Kidney epithelial cell (primary cell): ENCODE measurements at regions not wholly inside any gene's neighbourhood (a gene's known extent, or its start where the extent isn't known, plus 50 kb on each side); places are given as distances from the start of the nearest gene placed in this dataset.

ENCODE experiments used
- DNase-seq: peaks from one replicate; pipeline ENCODE4 v3.0.0-alpha.2; 2010; ENCODE audit warnings: low read depth
- H3K27me3 ChIP-seq: 2 replicates; pipeline ENCODE4 v1.6.0; 2011; ENCODE audit warnings: low read length; ENCODE audit not compliant: control insufficient read depth, insufficient read depth
- H3K36me3 ChIP-seq: 2 replicates; pipeline ENCODE4 v1.5.1; 2011; ENCODE audit warnings: low read length; ENCODE audit not compliant: control insufficient read depth, insufficient read depth
- H3K4me3 ChIP-seq: 2 replicates; pipeline ENCODE4 v1.5.1; 2011; ENCODE audit warnings: low read depth, mild to moderate bottlenecking, control low read depth, low read length
- TF ChIP-seq, protein P1 (sequence below): IDR thresholded peaks from 2 replicates; pipeline ENCODE4 v1.5.1; 2011; ENCODE audit warnings: mild to moderate bottlenecking, moderate library complexity, low read length, control low read depth, inconsistent platforms; ENCODE audit not compliant: insufficient read depth, poor library complexity, severe bottlenecking

DNA sequence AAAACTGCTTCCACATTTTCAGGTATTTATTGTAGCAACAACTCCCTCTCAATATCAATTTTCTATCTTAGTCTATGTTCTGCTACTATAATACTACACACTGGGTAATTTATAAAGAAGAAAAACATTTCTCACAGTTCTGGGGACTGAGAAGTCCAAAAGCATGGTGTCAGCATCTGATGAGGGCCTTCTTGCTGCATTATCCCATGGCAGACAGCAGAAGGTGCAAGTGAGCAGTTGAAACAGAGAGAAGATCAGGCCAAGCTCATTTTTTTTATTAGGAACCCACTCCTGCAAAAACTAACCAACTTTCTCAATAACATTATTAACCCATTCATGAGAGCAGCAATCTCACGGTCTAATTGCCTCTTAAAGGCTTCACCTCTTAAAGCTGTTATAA lies 376.0 kb downstream of the RAB28 start:
- H3K4me3 ChIP-seq, result no peak overlapping the region
- DNase-seq, result no peak
- TF ChIP-seq, protein P1, sequence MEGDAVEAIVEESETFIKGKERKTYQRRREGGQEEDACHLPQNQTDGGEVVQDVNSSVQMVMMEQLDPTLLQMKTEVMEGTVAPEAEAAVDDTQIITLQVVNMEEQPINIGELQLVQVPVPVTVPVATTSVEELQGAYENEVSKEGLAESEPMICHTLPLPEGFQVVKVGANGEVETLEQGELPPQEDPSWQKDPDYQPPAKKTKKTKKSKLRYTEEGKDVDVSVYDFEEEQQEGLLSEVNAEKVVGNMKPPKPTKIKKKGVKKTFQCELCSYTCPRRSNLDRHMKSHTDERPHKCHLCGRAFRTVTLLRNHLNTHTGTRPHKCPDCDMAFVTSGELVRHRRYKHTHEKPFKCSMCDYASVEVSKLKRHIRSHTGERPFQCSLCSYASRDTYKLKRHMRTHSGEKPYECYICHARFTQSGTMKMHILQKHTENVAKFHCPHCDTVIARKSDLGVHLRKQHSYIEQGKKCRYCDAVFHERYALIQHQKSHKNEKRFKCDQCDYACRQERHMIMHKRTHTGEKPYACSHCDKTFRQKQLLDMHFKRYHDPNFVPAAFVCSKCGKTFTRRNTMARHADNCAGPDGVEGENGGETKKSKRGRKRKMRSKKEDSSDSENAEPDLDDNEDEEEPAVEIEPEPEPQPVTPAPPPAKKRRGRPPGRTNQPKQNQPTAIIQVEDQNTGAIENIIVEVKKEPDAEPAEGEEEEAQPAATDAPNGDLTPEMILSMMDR, result no peak
- H3K27me3 ChIP-seq, result no peaks in the 10 kb centered on the region
- no peaks in the 10 kb centered on the region for H3K36me3 ChIP-seq

DNA sequence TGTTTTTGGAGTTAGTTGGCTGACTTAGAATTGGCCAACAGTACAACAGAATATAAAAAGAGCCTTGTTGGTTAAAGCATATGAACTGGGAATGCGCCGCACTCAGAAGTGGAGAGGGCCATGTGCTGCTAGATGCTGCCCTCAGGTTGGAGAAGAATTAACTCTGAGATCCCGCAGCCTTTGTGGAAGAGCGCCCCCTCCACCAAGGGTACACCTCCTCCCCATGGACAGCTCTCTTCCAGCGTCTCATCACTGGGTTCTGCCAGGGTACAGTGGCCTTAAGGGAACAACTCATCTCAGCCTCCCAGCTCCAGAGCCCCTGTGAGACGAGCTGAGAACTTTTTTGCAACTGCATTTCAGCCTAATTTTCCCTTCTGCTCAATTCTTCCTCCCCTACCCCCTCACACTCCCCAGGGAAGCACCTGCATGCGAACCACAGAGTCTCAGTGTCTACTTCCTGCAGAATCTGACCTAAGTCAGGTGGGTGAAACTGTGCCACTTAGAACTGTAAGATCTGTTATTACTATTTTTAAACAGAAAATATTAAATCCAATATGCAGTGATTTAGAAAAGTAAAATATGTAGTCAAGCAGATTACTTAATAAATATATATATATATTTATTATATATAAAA lies 380.6 kb downstream of the RAB28 start:
- no peak for DNase-seq
- TF ChIP-seq, protein P1, result no peak
- H3K4me3 ChIP-seq, result no peak overlapping the region
- H3K36me3 ChIP-seq, result no peaks in the 10 kb centered on the region
- H3K27me3 ChIP-seq, result no peaks in the 10 kb centered on the region

DNA sequence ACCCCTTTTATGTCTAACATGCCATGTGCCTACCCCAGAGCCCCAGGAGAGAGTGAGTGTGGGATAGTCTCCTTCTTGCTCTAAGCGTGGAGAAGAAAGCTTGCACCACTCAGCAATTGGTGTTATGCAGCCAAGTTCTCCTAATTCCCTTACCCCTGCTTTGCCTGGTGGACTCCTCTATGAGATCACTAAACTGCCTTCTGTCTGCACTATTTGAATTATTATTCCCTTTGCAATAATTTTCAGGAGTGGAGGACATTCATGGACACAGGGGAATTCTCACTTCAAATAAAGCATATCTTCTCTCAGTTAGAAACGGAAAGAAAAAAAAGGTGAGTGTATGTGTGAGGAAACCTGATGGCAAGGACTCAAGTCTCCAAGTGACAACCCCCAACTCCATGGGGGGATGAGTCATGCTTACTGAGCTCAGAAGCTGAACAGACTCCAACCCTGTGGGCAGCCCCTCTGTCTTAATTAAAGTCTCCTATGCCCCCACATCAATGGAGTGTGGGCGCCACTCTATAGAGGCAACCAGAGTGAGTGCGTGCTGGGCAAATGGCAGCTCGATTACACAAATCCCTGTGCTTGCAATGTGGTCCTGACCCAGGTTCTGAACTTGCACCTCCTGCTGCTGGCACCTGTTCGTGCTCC lies 381.9 kb downstream of the RAB28 start:
- DNase-seq, result no peak
- Histone ChIP-seq H3K27me3 (no peaks in the 10 kb centered on the region), H3K36me3 (no peaks in the 10 kb centered on the region), H3K4me3 (no peak overlapping the region)
- TF ChIP-seq, protein P1, result no peak

DNA sequence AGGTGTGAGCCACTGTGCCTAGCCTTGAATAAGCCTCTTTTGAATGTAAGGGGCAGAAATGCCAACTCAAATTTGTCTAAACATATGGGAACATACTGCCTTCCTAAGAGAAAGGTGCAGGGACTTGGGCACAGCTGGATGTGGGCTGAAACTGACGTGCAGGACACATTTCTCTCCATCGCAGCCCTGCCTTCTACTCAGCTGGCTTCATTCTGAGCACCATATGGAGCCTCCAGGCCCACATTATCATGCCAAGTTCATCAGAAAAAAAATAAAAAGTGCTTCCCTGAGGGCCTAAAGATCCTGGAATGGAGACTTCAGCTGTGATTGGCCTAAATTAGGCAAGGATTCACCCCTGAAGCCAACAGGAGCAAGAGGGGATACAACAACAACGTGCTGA lies 386.2 kb downstream of the RAB28 start:
- Histone ChIP-seq H3K36me3 (no peaks in the 10 kb centered on the region), H3K4me3 (no peak overlapping the region), H3K27me3 (no peaks in the 10 kb centered on the region)
- TF ChIP-seq, protein P1, result no peak
- no peak for DNase-seq

DNA sequence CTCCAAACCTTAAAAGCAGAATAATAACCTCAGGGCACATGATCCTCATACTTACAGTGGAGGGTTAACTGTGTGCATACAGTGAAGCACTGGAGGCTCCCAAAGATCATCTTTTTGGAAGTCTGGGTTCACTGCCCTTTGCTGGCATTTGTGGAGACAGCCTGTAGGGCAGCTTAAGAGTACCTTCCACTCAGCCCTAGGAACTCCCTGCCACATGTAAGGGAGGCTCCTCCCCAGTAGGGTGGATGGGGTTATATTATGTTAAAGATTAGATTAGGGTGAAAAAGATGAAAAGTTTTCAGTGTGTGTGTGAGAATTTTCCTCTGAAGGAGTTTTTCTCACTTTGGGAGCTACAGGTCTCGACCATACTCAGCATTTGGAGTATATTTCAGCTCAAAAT lies 388.4 kb downstream of the RAB28 start:
- TF ChIP-seq, protein P1, result no peak
- no peak for DNase-seq

DNA sequence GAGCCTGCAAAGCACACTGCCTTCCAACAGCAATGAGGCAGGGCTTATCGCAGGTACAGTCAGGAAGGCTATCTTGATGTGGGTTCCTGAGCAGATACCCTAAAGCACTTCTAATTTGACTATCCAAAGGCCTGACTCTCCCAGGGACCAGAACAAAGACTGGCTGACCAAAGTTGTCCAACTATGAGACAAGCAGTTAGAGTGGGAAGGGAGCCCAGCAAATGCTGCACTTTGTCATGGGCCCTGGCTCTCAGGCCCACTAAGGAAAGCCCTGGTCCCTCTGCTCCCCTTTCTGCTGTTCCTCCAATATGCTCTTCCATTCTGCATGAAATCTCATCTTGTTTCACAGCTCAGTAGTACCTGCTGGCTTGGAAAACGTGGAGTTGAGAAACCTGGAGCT lies 391.0 kb downstream of the RAB28 start:
- no peaks in the 10 kb centered on the region for H3K27me3 ChIP-seq
- no peak overlapping the region for H3K4me3 ChIP-seq
- no peak for DNase-seq
- TF ChIP-seq, protein P1, result no peak
- no peaks in the 10 kb centered on the region for H3K36me3 ChIP-seq

More for the DNA sequence above, 388.4 kb downstream of the RAB28 start:
- Histone ChIP-seq H3K27me3 (no peaks in the 10 kb centered on the region), H3K4me3 (no peak overlapping the region), H3K36me3 (no peaks in the 10 kb centered on the region)
